HCT116 (cell line): ENCODE measurements at regions not wholly inside any gene's neighbourhood (a gene's known extent, or its start where the extent isn't known, plus 50 kb on each side); places are given as distances from the start of the nearest gene placed in this dataset.

Experiments
- ATAC-seq: fragments of 200-7000 bp; cut with Tn5 transposase; 2 replicates; pipeline ENCODE4 v1.9.1; 2020; ENCODE audit warnings: mild to moderate bottlenecking, moderate library complexity
- BruUV-seq: library from RNA; stranded (reverse); fragments of 400-500 nt; replicated peaks from 2 replicates; lab custom pipeline; 2021; lab: Mats Ljungman, UMichigan
- CTCF ChIA-PET: fragments of 300-600 bp; sonication (Branson Sonifier 250); formaldehyde crosslinking; loops from one replicate; lab custom pipeline; 2021; ENCODE audit warnings: antibody characterized with exemption; lab: Charles Lee
- POLR2A ChIA-PET: fragments of 300-600, 350-600 bp; sonication (Branson Sonifier 250); formaldehyde crosslinking; loops from one replicate; lab custom pipeline; 2021; ENCODE audit warnings: antibody characterized with exemption; lab: Charles Lee
- RAD21 ChIA-PET, 2 experiments: fragments of 300-600 bp; sonication (Branson Sonifier 250); formaldehyde crosslinking; loops; one replicate each; lab custom pipeline; 2023; ENCODE audit warnings: low total read pairs in 2 of 2; ENCODE audit not compliant: uncharacterized antibody in 2 of 2, unreplicated experiment in 2 of 2, low non-redundant PET in 1 of 2; lab: Charles Lee
- DNase-seq: peaks from one replicate; pipeline ENCODE4 v3.0.0-alpha.2; 2010; ENCODE audit warnings: low read depth, low spot score
- H2AFZ ChIP-seq: fragments of 200-600 bp; shearing (Covaris generic), sonication (generic); 2 replicates; pipeline ENCODE4 v1.6.1; 2017; ENCODE audit warnings: low read depth, mixed run types, mixed read lengths, antibody characterized with exemption, low read length; ENCODE audit not compliant: poor library complexity, severe bottlenecking
- H3K27ac ChIP-seq: 2 replicates; pipeline ENCODE4 v1.5.1; 2012; ENCODE audit warnings: low read depth, low read length
- H3K27me3 ChIP-seq: fragments of 200-600 bp; sonication (generic); 2 replicates; pipeline ENCODE4 v1.6.1; 2016; ENCODE audit warnings: mixed run types, low read length, mixed read lengths; ENCODE audit not compliant: insufficient read depth
- H3K36me3 ChIP-seq, 2 experiments: fragments of 200-500 bp in 1 of 2; fragments of 200-600 bp in 1 of 2; sonication (Bioruptor generic) in 1 of 2; sonication (generic) in 1 of 2; 2 replicates each; pipeline versions ENCODE4 v1.5.1 to v1.6.1; 2014 to 2016; ENCODE audit warnings: low read length in 2 of 2, inconsistent platforms in 1 of 2, mixed read lengths in 1 of 2, mixed run types in 1 of 2; ENCODE audit not compliant: insufficient read depth in 2 of 2, control insufficient read depth in 1 of 2
- H3K4me1 ChIP-seq, 2 experiments: fragments of 200-600 bp in 1 of 2; sonication (generic) in 1 of 2; 2 replicates each; pipeline versions ENCODE4 v1.5.1 to v1.6.1; 2012 to 2017; ENCODE audit warnings: low read length in 2 of 2, inconsistent platforms in 1 of 2, mild to moderate bottlenecking in 1 of 2, mixed read lengths in 1 of 2, mixed run types in 1 of 2, moderate library complexity in 1 of 2; ENCODE audit not compliant: insufficient read depth in 2 of 2, control insufficient read depth in 1 of 2
- H3K4me2 ChIP-seq: fragments of 200-600 bp; sonication (generic); 2 replicates; pipeline ENCODE4 v1.6.1; 2017; ENCODE audit warnings: mixed run types, low read length, mixed read lengths
- H3K4me3 ChIP-seq, 2 experiments: fragments of 200-600 bp in 1 of 2; sonication (generic) in 1 of 2; replicated peaks in 1 of 2; 2 replicates each; pipeline ENCODE4 v1.5.1; 2011 to 2016; ENCODE audit warnings: low read length in 2 of 2, control low read depth in 1 of 2, low read depth in 1 of 2, mild to moderate bottlenecking in 1 of 2, mixed read lengths in 1 of 2, mixed run types in 1 of 2
- H3K79me2 ChIP-seq: fragments of 200-600 bp; sonication (generic); 2 replicates; pipeline ENCODE4 v1.6.1; 2017; ENCODE audit warnings: mild to moderate bottlenecking, mixed run types, low read length, moderate library complexity, mixed read lengths; ENCODE audit not compliant: insufficient read depth
- H3K9ac ChIP-seq: fragments of 200-600 bp; sonication (generic); 2 replicates; pipeline ENCODE4 v1.6.1; 2016; ENCODE audit warnings: low read length, mixed read lengths
- H3K9me2 ChIP-seq: fragments of 200-600 bp; sonication (generic), shearing (Covaris generic); 2 replicates; pipeline ENCODE4 v1.6.1; 2017; ENCODE audit warnings: mixed run types, mild to moderate bottlenecking, moderate library complexity; ENCODE audit not compliant: insufficient read depth
- H3K9me3 ChIP-seq, 2 experiments: fragments of 200-500 bp in 1 of 2; fragments of 200-600 bp in 1 of 2; sonication (Bioruptor generic) in 1 of 2; sonication (generic) in 1 of 2; 2 replicates each; pipeline ENCODE4 v1.6.1; 2014 to 2017; ENCODE audit warnings: low read length in 2 of 2, mixed read lengths in 2 of 2, inconsistent platforms in 1 of 2, low read depth in 1 of 2, mild to moderate bottlenecking in 1 of 2, mixed run types in 1 of 2, moderate library complexity in 1 of 2; ENCODE audit not compliant: control insufficient read depth in 1 of 2, insufficient read depth in 1 of 2
- H4K20me1 ChIP-seq: fragments of 200-600 bp; sonication (generic), shearing (Covaris generic); 2 replicates; pipeline ENCODE4 v1.6.1; 2017; ENCODE audit warnings: mixed run types, mild to moderate bottlenecking, moderate library complexity; ENCODE audit not compliant: insufficient read depth
- CBX3 ChIP-seq: IDR thresholded peaks from 2 replicates; pipeline ENCODE4 v1.6.1; 2012; ENCODE audit warnings: low read depth
- CEBPB ChIP-seq: IDR thresholded peaks from 2 replicates; pipeline ENCODE4 v1.6.1; 2012; ENCODE audit warnings: low read depth
- EZH2 ChIP-seq: fragments of 200-600 bp; sonication (generic); IDR thresholded peaks from 2 replicates; pipeline ENCODE4 v1.6.1; 2017; ENCODE audit warnings: antibody characterized with exemption, mixed run types
- EZH2phosphoT487 ChIP-seq: fragments of 200-600 bp; IDR thresholded peaks from 2 replicates; pipeline ENCODE4 v1.6.1; 2018; ENCODE audit warnings: antibody characterized with exemption, borderline replicate concordance
- FOSL1 ChIP-seq: IDR thresholded peaks from 2 replicates; pipeline ENCODE4 v1.6.1; 2012; ENCODE audit warnings: low read depth
- POLR2A ChIP-seq: IDR thresholded peaks from 2 replicates; pipeline ENCODE4 v1.7.0; 2011; ENCODE audit warnings: borderline replicate concordance; ENCODE audit not compliant: insufficient read depth, insufficient read length; ENCODE audit errors: extremely low read depth
- POLR2AphosphoS5 ChIP-seq: IDR thresholded peaks from 2 replicates; pipeline ENCODE4 v1.6.1; 2011; ENCODE audit warnings: mild to moderate bottlenecking, low read depth, low read length, moderate library complexity
- SRF ChIP-seq: IDR thresholded peaks from 2 replicates; pipeline ENCODE4 v1.6.1; 2012; ENCODE audit warnings: low read depth
- TCF7L2 ChIP-seq: IDR thresholded peaks from 2 replicates; pipeline ENCODE4 v1.7.0; 2011; ENCODE audit warnings: borderline replicate concordance, inconsistent platforms; ENCODE audit not compliant: insufficient read depth, insufficient read length; ENCODE audit errors: extremely low read depth
- YY1 ChIP-seq: IDR thresholded peaks from 2 replicates; pipeline ENCODE4 v1.6.1; 2011; ENCODE audit warnings: low read length, low read depth, moderate library complexity, mild to moderate bottlenecking; ENCODE audit not compliant: insufficient replicate concordance; ENCODE audit errors: extremely low read depth
- intact Hi-C: fragments of 100-400 bp; cut with micrococcal nuclease; formaldehyde crosslinking; loops from 2 replicates; pipeline ENCODE4 v1.10.0; 2022
- TF ChIP-seq, protein P1 (sequence below): IDR thresholded peaks from 2 replicates; pipeline ENCODE4 v1.6.1; 2012
- TF ChIP-seq, protein P2 (sequence below): IDR thresholded peaks from 2 replicates; pipeline ENCODE4 v1.6.1; 2012; ENCODE audit warnings: low read depth

DNA sequence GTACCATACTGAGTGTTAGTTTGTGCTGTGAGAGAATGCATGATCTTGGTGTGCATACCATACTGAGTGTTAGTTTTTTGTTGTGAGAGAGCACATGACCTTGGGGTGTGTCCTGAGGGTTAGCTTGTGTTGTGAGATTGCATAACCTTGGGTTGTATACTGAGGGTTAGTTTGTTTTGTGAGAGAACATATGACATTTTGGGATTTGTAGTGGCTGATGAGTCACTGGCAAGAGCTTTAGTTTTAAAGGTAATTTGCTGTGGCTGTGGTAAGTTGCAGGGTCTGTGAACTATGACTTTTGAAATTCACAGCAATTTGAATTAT is 1068.3 kb upstream of the EDIL3 start (continued):
- TF ChIP-seq SRF (no peak), EZH2 (no peak), YY1 (no peak), CEBPB (no peak), POLR2A (no peak), FOSL1 (no peak), TCF7L2 (no peak)

DNA sequence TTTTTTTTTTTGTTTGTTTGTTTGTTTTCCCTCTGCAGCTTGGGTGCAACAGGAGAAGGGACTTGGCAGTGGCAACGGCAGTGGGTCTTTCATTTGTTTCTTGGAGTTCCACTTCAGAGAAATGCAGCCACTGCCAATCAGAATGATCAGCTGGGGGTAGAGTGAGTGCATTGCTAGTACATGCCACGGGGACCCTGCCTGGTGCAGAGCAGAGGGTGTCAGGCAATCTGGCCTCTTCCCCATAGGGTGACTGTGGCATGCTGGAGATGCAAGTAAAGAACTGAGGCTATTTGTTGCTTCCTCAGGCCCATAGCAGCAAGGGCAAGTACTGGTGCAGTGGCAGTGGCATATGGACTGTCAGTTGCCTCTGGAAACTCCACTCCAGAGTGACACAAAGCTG is 1073.6 kb upstream of the EDIL3 start:
- ChIA-PET CTCF (no interaction called here), RAD21 (no interaction called here)
- ATAC-seq (no peak), DNase-seq (no peak)
- peaks cover 0 to under 1% of the 10 kb centered on the region in 2 experiments; a peak in 1 of 4 replicates for H3K4me1 ChIP-seq
- no peaks in the 10 kb centered on the region for H3K36me3 ChIP-seq
- H3K27ac ChIP-seq: no peak overlapping the region
- H3K4me2 ChIP-seq: no peak overlapping the region
- H3K27me3 ChIP-seq: no peaks in the 10 kb centered on the region
- H4K20me1 ChIP-seq: no peaks in the 10 kb centered on the region
- TF ChIP-seq TCF7L2: no peak
- TF ChIP-seq, protein P1, sequence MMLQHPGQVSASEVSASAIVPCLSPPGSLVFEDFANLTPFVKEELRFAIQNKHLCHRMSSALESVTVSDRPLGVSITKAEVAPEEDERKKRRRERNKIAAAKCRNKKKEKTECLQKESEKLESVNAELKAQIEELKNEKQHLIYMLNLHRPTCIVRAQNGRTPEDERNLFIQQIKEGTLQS: no peak
- TF ChIP-seq, protein P2, sequence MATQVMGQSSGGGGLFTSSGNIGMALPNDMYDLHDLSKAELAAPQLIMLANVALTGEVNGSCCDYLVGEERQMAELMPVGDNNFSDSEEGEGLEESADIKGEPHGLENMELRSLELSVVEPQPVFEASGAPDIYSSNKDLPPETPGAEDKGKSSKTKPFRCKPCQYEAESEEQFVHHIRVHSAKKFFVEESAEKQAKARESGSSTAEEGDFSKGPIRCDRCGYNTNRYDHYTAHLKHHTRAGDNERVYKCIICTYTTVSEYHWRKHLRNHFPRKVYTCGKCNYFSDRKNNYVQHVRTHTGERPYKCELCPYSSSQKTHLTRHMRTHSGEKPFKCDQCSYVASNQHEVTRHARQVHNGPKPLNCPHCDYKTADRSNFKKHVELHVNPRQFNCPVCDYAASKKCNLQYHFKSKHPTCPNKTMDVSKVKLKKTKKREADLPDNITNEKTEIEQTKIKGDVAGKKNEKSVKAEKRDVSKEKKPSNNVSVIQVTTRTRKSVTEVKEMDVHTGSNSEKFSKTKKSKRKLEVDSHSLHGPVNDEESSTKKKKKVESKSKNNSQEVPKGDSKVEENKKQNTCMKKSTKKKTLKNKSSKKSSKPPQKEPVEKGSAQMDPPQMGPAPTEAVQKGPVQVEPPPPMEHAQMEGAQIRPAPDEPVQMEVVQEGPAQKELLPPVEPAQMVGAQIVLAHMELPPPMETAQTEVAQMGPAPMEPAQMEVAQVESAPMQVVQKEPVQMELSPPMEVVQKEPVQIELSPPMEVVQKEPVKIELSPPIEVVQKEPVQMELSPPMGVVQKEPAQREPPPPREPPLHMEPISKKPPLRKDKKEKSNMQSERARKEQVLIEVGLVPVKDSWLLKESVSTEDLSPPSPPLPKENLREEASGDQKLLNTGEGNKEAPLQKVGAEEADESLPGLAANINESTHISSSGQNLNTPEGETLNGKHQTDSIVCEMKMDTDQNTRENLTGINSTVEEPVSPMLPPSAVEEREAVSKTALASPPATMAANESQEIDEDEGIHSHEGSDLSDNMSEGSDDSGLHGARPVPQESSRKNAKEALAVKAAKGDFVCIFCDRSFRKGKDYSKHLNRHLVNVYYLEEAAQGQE: no peak
- TF ChIP-seq FOSL1: no peak
- no peak for TF ChIP-seq POLR2AphosphoS5
- no peak for TF ChIP-seq EZH2phosphoT487
- TF ChIP-seq CBX3: no peak
- TF ChIP-seq, all 23 proteins: peak for 0
- no peaks in the 10 kb centered on the region for H3K9me3 ChIP-seq
- intact Hi-C loops: no loop called here
- no peak overlapping the region for H2AFZ ChIP-seq
- H3K79me2 ChIP-seq: no peaks in the 10 kb centered on the region
- no peaks in the 10 kb centered on the region for H3K9me2 ChIP-seq
- no peak overlapping the region for H3K9ac ChIP-seq
- POLR2A ChIA-PET: no interaction called here
- no peak overlapping the region for H3K4me3 ChIP-seq
- no TSS peak for BruUV-seq
